ENCODE measurements at regions not wholly inside any gene's neighbourhood (a gene's known extent, or its start where the extent isn't known, plus 50 kb on each side); places are given as distances from the start of the nearest gene placed in this dataset.

DNA sequence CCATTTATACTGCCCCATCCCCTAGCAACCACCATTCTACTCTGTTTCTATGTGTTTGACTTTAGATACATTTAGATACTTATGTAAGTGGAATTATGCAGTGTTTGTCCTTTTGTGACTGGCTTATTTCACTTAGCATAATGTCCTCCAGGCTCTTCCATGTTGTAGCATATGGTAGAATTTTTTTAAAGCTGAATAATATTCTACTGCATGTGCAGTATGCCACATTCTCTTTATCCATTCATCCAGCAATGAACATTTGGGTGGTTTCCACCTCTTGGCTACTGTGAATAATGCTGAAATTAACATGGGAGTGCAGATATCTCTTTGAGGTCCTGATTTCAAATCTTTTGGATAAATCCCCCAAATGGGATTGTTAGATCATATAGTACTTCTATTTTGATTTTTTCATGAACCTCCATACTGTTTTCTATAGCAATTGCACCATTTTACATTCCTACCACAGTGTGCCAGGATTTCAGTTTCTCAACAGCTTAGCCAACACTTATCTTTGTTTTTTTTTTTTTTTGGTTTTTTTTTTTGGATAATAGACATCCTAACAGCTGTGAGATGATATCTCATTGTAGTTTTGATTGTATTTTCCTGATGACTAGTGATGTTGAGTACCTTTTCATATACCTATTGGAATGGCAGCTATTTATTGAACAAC is 105.9 kb upstream of the LNX1 start:
- Histone ChIP-seq H3K4me3 (replicated peaks in 1 of 3; ENCODE audit: insufficient read depth in 1 of 3, low read depth in 2 of 3, low read length in 3 of 3) (no peak overlapping the region), H3K9me3 (ENCODE audit: low read length) (no peaks in the 10 kb centered on the region), H3K9ac (ENCODE audit: insufficient read depth, low read depth, low read length) (no peak overlapping the region), H3K27ac (ENCODE audit: extremely low read length, insufficient read depth, low read length) (no peak overlapping the region), H3K79me2 (ENCODE audit: insufficient read depth, low read length) (no peaks in the 10 kb centered on the region), H3K4me2 (ENCODE audit: low read depth, low read length) (no peak overlapping the region), H2AFZ (ENCODE audit: low read length) (no peak overlapping the region), H3K27me3 (ENCODE audit: control insufficient read depth in 1 of 2, insufficient read depth in 2 of 2, low read length in 2 of 2) (0 out of 5 replicates have a peak, but pooled peaks cover 0 to 2% of the 10 kb centered on the region in 2 experiments), H3K36me3 (replicated peaks in 1 of 2; ENCODE audit: control insufficient read depth in 1 of 2, insufficient read depth in 2 of 2, low read length in 2 of 2) (no peaks in the 10 kb centered on the region), H4K20me1 (ENCODE audit: insufficient read depth, low read length) (no peaks in the 10 kb centered on the region), H3K4me1 (ENCODE audit: insufficient read depth, low read length) (peaks cover 9% of the 10 kb centered on the region; the same call in 1 of the 2 replicates)
- FAIRE-seq = no peak
- TF ChIP-seq YEATS2 (CRISPR knock-in tag; IDR thresholded peaks at IDR 0.05; ENCODE audit: borderline replicate concordance) (no peak), SRSF4 (IDR thresholded peaks at IDR 0.05; ENCODE audit: low read depth, low read length, poor library complexity, severe bottlenecking) (no peak), ZNF646 (CRISPR knock-in tag; IDR thresholded peaks at IDR 0.05) (no peak), ZNF251 (CRISPR knock-in tag; IDR thresholded peaks at IDR 0.05) (no peak), ZNF446 (CRISPR knock-in tag; IDR thresholded peaks at IDR 0.05) (no peak)
- no peak for DNase-seq (ENCODE audit: low spot score)
- in situ Hi-C loops (cut with HindIII; ENCODE audit: extremely low pct_ligation_motif_present, low pct_unique_long_range_greater_than_20kb) = no loop called here
- intact Hi-C loops (cut with micrococcal nuclease; ENCODE audit: unreplicated experiment) = no loop called here
- CTCF ChIA-PET (ENCODE audit: low intra/inter-chr PET ratio, low total read pairs) = no interaction called here
- no peak for ATAC-seq
- no TSS peak for BruUV-seq (replicated peaks)
- POLR2A ChIA-PET = no interaction called here
